MM.1S (cell line): ENCODE measurements at regions not wholly inside any gene's neighbourhood (a gene's known extent, or its start where the extent isn't known, plus 50 kb on each side); places are given as distances from the start of the nearest gene placed in this dataset.
"Not testable (repeated sequence)": the region's sequence is repeated elsewhere in the genome, so short reads cannot be mapped to it uniquely, and the experiment has no call there.

ENCODE experiments used
- DNase-seq: peaks from one replicate; pipeline ENCODE4 v3.0.0-alpha.2; 2015
- H2AFZ ChIP-seq: fragments of 300-600 bp; sonication (generic); 2 replicates; pipeline ENCODE4 v1.6.0; 2016; ENCODE audit warnings: antibody characterized with exemption, low read length
- H3F3A ChIP-seq: fragments of 300-600 bp; sonication (generic); 2 replicates; pipeline ENCODE4 v1.6.1; 2016; ENCODE audit warnings: mild to moderate bottlenecking, antibody characterized with exemption, low read length, moderate library complexity, mixed read lengths; ENCODE audit not compliant: insufficient read depth
- H3K27ac ChIP-seq: fragments of 300-600 bp; sonication (generic); 2 replicates; pipeline ENCODE4 v1.5.1; 2016; ENCODE audit warnings: mild to moderate bottlenecking, low read length
- H3K27me3 ChIP-seq: fragments of 300-600 bp; sonication (generic); replicated peaks from 2 replicates; pipeline ENCODE4 v1.6.0; 2016; ENCODE audit warnings: low read length; ENCODE audit not compliant: insufficient read depth
- H3K36me3 ChIP-seq: fragments of 300-600 bp; sonication (generic); replicated peaks from 2 replicates; pipeline ENCODE4 v1.6.1; 2016; ENCODE audit warnings: mild to moderate bottlenecking, low read length, mixed read lengths; ENCODE audit not compliant: insufficient read depth
- H3K4me1 ChIP-seq: fragments of 300-600 bp; sonication (generic); 2 replicates; pipeline ENCODE4 v1.6.1; 2016; ENCODE audit warnings: low read length, mixed read lengths
- H3K4me2 ChIP-seq: fragments of 300-600 bp; sonication (generic); 2 replicates; pipeline ENCODE4 v1.6.0; 2016; ENCODE audit warnings: low read depth, low read length
- H3K4me3 ChIP-seq: fragments of 300-600 bp; sonication (generic); 2 replicates; pipeline ENCODE4 v1.5.1; 2016; ENCODE audit warnings: low read length, mixed read lengths
- H3K79me2 ChIP-seq: fragments of 300-600 bp; sonication (generic); 2 replicates; pipeline ENCODE4 v1.6.1; 2016; ENCODE audit warnings: mixed run types, low read length, mixed read lengths
- H3K9ac ChIP-seq: fragments of 300-600 bp; sonication (generic); 2 replicates; pipeline ENCODE4 v1.6.1; 2016; ENCODE audit warnings: low read length, mixed read lengths
- H3K9me2 ChIP-seq: fragments of 300-600 bp; sonication (generic); replicated peaks from 2 replicates; pipeline ENCODE4 v1.6.1; 2016; ENCODE audit warnings: mild to moderate bottlenecking, low read length, mixed read lengths; ENCODE audit not compliant: insufficient read depth
- H3K9me3 ChIP-seq: fragments of 300-600 bp; sonication (generic); replicated peaks from 2 replicates; pipeline ENCODE4 v1.6.1; 2016; ENCODE audit warnings: mild to moderate bottlenecking, low read length, mixed read lengths; ENCODE audit not compliant: insufficient read depth
- H4K20me1 ChIP-seq: fragments of 300-600 bp; sonication (generic); 2 replicates; pipeline ENCODE4 v1.6.1; 2016; ENCODE audit warnings: mild to moderate bottlenecking, low read length, moderate library complexity, mixed read lengths; ENCODE audit not compliant: insufficient read depth
- EZH2 ChIP-seq: fragments of 300-600 bp; sonication (generic); optimal IDR thresholded peaks from 2 replicates; pipeline ENCODE3; 2017; ENCODE audit warnings: low read depth, mild to moderate bottlenecking, antibody characterized with exemption, low read length, mixed read lengths
- EZH2phosphoT487 ChIP-seq: fragments of 300-600 bp; sonication (generic); IDR thresholded peaks from 2 replicates; pipeline ENCODE4 v1.6.1; 2018; ENCODE audit warnings: antibody characterized with exemption, low read length
- TF ChIP-seq, protein P1 (sequence below): fragments of 300-600 bp; sonication (generic); IDR thresholded peaks from 2 replicates; pipeline ENCODE4 v1.5.1; 2016; ENCODE audit warnings: antibody characterized with exemption, low read length, mixed read lengths

DNA sequence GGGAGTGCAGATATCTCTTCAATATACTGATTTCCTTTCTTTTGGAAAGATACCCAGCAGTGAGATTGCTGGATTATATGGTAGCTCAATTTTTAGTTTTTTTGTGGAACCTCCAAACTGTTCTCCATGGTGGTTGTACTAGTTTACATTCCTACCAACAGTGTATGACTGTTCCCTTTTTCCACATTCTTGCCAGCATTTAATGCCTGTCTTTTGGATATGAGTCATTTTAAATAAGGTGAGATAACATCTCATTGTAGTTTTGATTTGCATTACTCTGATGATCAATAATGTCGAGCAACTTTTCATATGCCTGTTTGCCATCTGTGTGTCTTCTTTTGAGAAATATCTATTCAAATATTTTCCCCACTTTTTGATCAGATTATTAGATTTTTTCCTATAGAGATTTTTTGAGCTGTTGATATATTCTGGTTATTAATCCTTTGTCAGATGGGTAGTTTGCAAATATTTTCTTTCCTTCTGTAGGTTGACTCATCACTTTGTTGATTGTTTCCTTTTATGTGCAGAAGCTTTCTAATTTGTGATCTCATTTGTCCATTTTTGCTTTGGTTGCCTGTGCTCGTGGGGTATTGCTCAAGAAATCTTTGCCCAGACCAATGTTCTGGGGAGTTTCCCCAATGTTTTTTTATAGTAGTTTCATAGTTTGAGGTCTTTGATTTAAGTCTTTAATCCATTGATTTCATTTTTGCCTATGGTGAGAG, 552.7 kb downstream of the ZNF674 start:
- no peak for DNase-seq
- H3K27me3 ChIP-seq, result no peaks in the 10 kb centered on the region
- H3F3A ChIP-seq, result no peaks in the 10 kb centered on the region
- H3K36me3 ChIP-seq, result no peaks in the 10 kb centered on the region
- TF ChIP-seq EZH2 (no peak), EZH2phosphoT487 (no peak)
- TF ChIP-seq, protein P1, sequence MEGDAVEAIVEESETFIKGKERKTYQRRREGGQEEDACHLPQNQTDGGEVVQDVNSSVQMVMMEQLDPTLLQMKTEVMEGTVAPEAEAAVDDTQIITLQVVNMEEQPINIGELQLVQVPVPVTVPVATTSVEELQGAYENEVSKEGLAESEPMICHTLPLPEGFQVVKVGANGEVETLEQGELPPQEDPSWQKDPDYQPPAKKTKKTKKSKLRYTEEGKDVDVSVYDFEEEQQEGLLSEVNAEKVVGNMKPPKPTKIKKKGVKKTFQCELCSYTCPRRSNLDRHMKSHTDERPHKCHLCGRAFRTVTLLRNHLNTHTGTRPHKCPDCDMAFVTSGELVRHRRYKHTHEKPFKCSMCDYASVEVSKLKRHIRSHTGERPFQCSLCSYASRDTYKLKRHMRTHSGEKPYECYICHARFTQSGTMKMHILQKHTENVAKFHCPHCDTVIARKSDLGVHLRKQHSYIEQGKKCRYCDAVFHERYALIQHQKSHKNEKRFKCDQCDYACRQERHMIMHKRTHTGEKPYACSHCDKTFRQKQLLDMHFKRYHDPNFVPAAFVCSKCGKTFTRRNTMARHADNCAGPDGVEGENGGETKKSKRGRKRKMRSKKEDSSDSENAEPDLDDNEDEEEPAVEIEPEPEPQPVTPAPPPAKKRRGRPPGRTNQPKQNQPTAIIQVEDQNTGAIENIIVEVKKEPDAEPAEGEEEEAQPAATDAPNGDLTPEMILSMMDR, result no peak
- H3K27ac ChIP-seq, result no peak overlapping the region
- H3K4me1 ChIP-seq, result no peaks in the 10 kb centered on the region
- H4K20me1 ChIP-seq, result no peaks in the 10 kb centered on the region
- H3K4me3 ChIP-seq, result no peak overlapping the region
- no peak overlapping the region for H3K9ac ChIP-seq
- H3K79me2 ChIP-seq, result no peaks in the 10 kb centered on the region
- H3K9me3 ChIP-seq, result no peaks in the 10 kb centered on the region
- no peak overlapping the region for H3K4me2 ChIP-seq
- H3K9me2 ChIP-seq, result no peaks in the 10 kb centered on the region
- H2AFZ ChIP-seq, result no peak overlapping the region

DNA sequence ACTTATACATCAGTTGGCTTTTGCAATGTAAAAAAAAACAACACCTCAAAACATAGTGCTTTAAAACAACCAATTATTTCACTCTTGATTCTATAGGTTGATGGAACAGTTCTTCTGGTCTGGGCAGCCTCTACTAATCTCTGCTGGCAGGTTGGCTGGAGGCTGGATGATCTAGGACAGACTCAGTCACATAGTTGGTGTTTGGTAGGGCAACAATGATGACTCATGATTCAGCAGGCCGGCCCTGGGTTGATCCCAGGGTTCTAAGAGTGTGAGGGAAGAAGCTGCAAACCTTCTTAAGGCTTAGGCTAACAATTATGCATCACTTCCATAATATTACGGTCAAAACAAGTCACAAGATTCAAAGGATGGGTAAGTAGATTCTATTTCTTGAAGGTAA, 558.2 kb downstream of the ZNF674 start:
- no peaks in the 10 kb centered on the region for H3K9me3 ChIP-seq
- H3K27me3 ChIP-seq, result no peaks in the 10 kb centered on the region
- H3K9me2 ChIP-seq, result no peaks in the 10 kb centered on the region
- H3K4me1 ChIP-seq, result no peaks in the 10 kb centered on the region
- no peak overlapping the region for H2AFZ ChIP-seq
- DNase-seq, result no peak
- TF ChIP-seq, protein P1, result no peak
- TF ChIP-seq EZH2phosphoT487, result no peak
- TF ChIP-seq EZH2, result no peak
- no peak overlapping the region for H3K4me3 ChIP-seq
- no peak overlapping the region for H3K4me2 ChIP-seq
- no peak overlapping the region for H3K9ac ChIP-seq
- no peaks in the 10 kb centered on the region for H3F3A ChIP-seq
- no peaks in the 10 kb centered on the region for H4K20me1 ChIP-seq
- no peaks in the 10 kb centered on the region for H3K79me2 ChIP-seq
- no peak overlapping the region for H3K27ac ChIP-seq
- H3K36me3 ChIP-seq, result no peaks in the 10 kb centered on the region

DNA sequence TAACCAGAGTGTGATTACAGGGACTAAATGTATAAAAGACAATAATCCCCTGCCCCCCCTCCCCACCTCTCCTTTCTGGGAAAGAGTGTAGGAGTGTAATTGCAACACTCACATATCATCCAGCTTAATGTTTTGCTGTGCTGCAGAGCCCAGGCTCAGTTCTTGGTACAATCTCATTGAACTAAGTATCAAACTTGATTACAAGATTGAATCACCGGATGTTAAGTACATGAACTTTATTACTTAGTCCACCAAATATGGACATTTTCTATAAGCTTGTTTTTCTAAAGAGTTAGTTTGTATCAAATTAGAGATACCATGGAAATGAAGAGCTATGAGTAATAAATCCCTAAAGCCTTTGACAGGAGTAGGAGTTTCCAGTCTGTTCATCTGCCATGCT, 559.1 kb downstream of the ZNF674 start:
- no peak for TF ChIP-seq EZH2
- no peaks in the 10 kb centered on the region for H3K9me3 ChIP-seq
- no peak overlapping the region for H3K4me3 ChIP-seq
- no peaks in the 10 kb centered on the region for H3K9me2 ChIP-seq
- H3K4me1 ChIP-seq, result no peaks in the 10 kb centered on the region
- H3F3A ChIP-seq, result no peaks in the 10 kb centered on the region
- H3K27me3 ChIP-seq, result no peaks in the 10 kb centered on the region
- H2AFZ ChIP-seq, result no peak overlapping the region
- H3K4me2 ChIP-seq, result no peak overlapping the region
- no peaks in the 10 kb centered on the region for H3K36me3 ChIP-seq
- H3K79me2 ChIP-seq, result no peaks in the 10 kb centered on the region
- DNase-seq, result no peak
- no peak overlapping the region for H3K9ac ChIP-seq
- H4K20me1 ChIP-seq, result no peaks in the 10 kb centered on the region
- H3K27ac ChIP-seq, result no peak overlapping the region

- H3K9ac ChIP-seq, H3K27ac ChIP-seq, H3K9me2 ChIP-seq, H4K20me1 ChIP-seq, DNase-seq, H2AFZ ChIP-seq, H3K36me3 ChIP-seq, H3K27me3 ChIP-seq, H3K4me3 ChIP-seq, H3F3A ChIP-seq, H3K4me2 ChIP-seq, H3K9me3 ChIP-seq, H3K79me2 ChIP-seq, H3K4me1 ChIP-seq: not testable (repeated sequence)
Measured at GRCh38 chrX:45982958-45983727, 562.1 kb downstream of the ZNF674 start.
